ENCODE measurements at regions not wholly inside any gene's neighbourhood (a gene's known extent, or its start where the extent isn't known, plus 50 kb on each side); places are given as distances from the start of the nearest gene placed in this dataset.

DNA sequence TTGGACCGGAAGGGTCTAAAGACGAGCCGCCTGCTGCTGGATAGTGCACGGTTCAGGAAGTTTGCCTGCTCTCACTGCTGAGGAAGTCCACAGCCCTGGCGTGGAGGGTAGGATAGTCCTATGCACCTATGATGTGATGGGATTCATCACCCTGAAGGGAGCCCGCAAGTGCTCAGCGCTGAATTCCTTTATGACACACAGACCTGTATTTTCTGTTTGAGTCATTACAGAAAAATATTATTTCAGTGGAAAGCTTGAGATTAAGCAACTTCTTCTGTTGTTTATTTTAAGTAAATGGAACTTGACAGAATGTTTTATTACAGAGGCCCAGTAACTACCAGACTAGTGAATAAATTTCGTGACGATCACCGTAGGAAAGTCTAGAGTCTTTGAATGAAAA is 123.2 kb downstream of the TRIML1 start:
- no peak for TF ChIP-seq REST (IDR thresholded peaks at IDR 0.05; ENCODE audit: insufficient read depth in 1 of 2, low read depth in 2 of 2, low read length in 2 of 2)
- no peak for TF ChIP-seq POLR2AphosphoS5 (IDR thresholded peaks at IDR 0.05; ENCODE audit: low read depth, low read length)
- TF ChIP-seq FOXP2 (optimal IDR thresholded peaks at IDR 0.05; ENCODE audit: borderline replicate concordance, extremely low read depth, extremely low read length, insufficient read depth) = no peak
- TF ChIP-seq TAF1 (IDR thresholded peaks at IDR 0.05; ENCODE audit: borderline replicate concordance, insufficient read depth, low read length) = no peak
- no peak for TF ChIP-seq SIN3A (IDR thresholded peaks at IDR 0.05; ENCODE audit: borderline replicate concordance, insufficient read depth, low read length)

- TF ChIP-seq TAF1 (IDR thresholded peaks at IDR 0.05; ENCODE audit: borderline replicate concordance, insufficient read depth, low read length) = no peak
- no peak for TF ChIP-seq FOXP2 (optimal IDR thresholded peaks at IDR 0.05; ENCODE audit: borderline replicate concordance, extremely low read depth, extremely low read length, insufficient read depth)
- no peak for TF ChIP-seq SIN3A (IDR thresholded peaks at IDR 0.05; ENCODE audit: borderline replicate concordance, insufficient read depth, low read length)
These were observed 124.1 kb downstream of the TRIML1 start for GRCh38 chr4:188263321-188263720.

DNA sequence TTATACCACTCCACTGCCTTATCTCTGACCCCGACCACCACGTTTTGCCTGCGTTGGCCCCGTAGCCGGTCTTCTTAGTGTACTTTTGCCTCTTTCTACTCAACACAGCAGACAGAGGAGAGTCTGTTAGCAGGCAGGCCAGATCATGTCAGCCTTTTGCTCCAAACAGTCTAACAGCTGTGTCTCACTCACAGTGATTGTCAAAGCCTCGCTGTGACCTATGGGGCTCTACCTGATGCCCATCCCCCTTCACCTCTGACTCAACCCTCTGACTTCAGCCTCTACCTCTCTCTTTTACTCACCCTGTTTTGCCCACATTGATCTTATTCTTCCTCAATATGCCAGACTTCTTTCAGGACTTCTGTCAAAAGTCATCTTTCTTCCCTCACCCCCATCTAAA is 127.1 kb downstream of the TRIML1 start:
- TF ChIP-seq SIN3A (IDR thresholded peaks at IDR 0.05; ENCODE audit: borderline replicate concordance, insufficient read depth, low read length) = no peak
- no peak for TF ChIP-seq TAF1 (IDR thresholded peaks at IDR 0.05; ENCODE audit: borderline replicate concordance, insufficient read depth, low read length)
- TF ChIP-seq POLR2AphosphoS5 (IDR thresholded peaks at IDR 0.05; ENCODE audit: low read depth, low read length) = no peak
- no peak for TF ChIP-seq FOXP2 (optimal IDR thresholded peaks at IDR 0.05; ENCODE audit: borderline replicate concordance, extremely low read depth, extremely low read length, insufficient read depth)

- no peak for TF ChIP-seq SIN3A (IDR thresholded peaks at IDR 0.05; ENCODE audit: borderline replicate concordance, insufficient read depth, low read length)
- no peak for TF ChIP-seq REST (IDR thresholded peaks at IDR 0.05; ENCODE audit: insufficient read depth in 1 of 2, low read depth in 2 of 2, low read length in 2 of 2)
- no peak for TF ChIP-seq POLR2AphosphoS5 (IDR thresholded peaks at IDR 0.05; ENCODE audit: low read depth, low read length)
These were observed 129.1 kb downstream of the TRIML1 start for GRCh38 chr4:188268131-188268908.

- TF ChIP-seq TAF1 (IDR thresholded peaks at IDR 0.05; ENCODE audit: borderline replicate concordance, insufficient read depth, low read length) (no peak), FOXP2 (optimal IDR thresholded peaks at IDR 0.05; ENCODE audit: borderline replicate concordance, extremely low read depth, extremely low read length, insufficient read depth) (no peak), SIN3A (IDR thresholded peaks at IDR 0.05; ENCODE audit: borderline replicate concordance, insufficient read depth, low read length) (no peak), REST (IDR thresholded peaks at IDR 0.05; ENCODE audit: insufficient read depth in 1 of 2, low read depth in 2 of 2, low read length in 2 of 2) (no peak), POLR2AphosphoS5 (IDR thresholded peaks at IDR 0.05; ENCODE audit: low read depth, low read length) (no peak)
These were observed 131.2 kb downstream of the TRIML1 start for GRCh38 chr4:188270273-188271069.

DNA sequence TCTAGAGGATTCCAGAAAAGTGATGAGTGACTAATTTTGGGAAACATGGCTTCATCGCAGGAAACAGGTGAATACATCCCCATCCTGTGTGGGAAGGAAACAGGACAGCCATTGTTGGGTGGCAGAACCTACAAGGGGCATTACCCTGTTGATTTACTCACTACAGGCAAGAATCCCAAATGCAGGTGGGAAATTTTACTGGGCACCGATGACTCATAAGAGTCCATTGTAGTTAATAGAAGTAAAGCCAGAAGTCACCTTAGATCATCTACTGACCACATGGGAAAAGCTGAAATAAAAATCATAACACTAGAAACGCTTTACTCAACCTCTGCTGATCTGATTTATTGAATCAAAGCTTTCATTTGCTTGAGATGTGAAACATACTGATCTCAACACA is 136.4 kb downstream of the TRIML1 start:
- no peak for TF ChIP-seq TAF1 (IDR thresholded peaks at IDR 0.05; ENCODE audit: borderline replicate concordance, insufficient read depth, low read length)
- TF ChIP-seq REST (IDR thresholded peaks at IDR 0.05; ENCODE audit: insufficient read depth in 1 of 2, low read depth in 2 of 2, low read length in 2 of 2) = no peak
- TF ChIP-seq POLR2AphosphoS5 (IDR thresholded peaks at IDR 0.05; ENCODE audit: low read depth, low read length) = no peak
- no peak for TF ChIP-seq SIN3A (IDR thresholded peaks at IDR 0.05; ENCODE audit: borderline replicate concordance, insufficient read depth, low read length)
- no peak for TF ChIP-seq FOXP2 (optimal IDR thresholded peaks at IDR 0.05; ENCODE audit: borderline replicate concordance, extremely low read depth, extremely low read length, insufficient read depth)
